Neural crest cell (in vitro differentiated cells): ENCODE measurements at regions not wholly inside any gene's neighbourhood (a gene's known extent, or its start where the extent isn't known, plus 50 kb on each side); places are given as distances from the start of the nearest gene placed in this dataset.

ENCODE experiments used
- DNase-seq: peaks from one replicate; pipeline ENCODE4 v3.0.0; 2021; ENCODE audit warnings: low read depth, mixed read lengths, low spot score
- H3K27ac Mint-ChIP-seq: one replicate; pipeline ENCODE4 v1.8.0; 2021; ENCODE audit warnings: mild to moderate bottlenecking, mixed read lengths; ENCODE audit not compliant: unreplicated experiment
- H3K27me3 Mint-ChIP-seq: 2 replicates; pipeline ENCODE4 v1.8.0; 2021; ENCODE audit warnings: low read depth, mild to moderate bottlenecking, mixed read lengths
- H3K36me3 Mint-ChIP-seq: 2 replicates; pipeline ENCODE4 v1.8.0; 2021; ENCODE audit warnings: low read depth, mild to moderate bottlenecking, mixed read lengths
- H3K4me1 Mint-ChIP-seq: 2 replicates; pipeline ENCODE4 v1.8.0; 2021; ENCODE audit warnings: mixed read lengths
- H3K4me3 Mint-ChIP-seq: one replicate; pipeline ENCODE4 v1.8.0; 2021; ENCODE audit warnings: mild to moderate bottlenecking, mixed read lengths
- H3K9me3 Mint-ChIP-seq: 2 replicates; pipeline ENCODE4 v1.8.0; 2021; ENCODE audit warnings: mixed read lengths
- CTCF ChIP-seq: fragments of 200-600 bp; sonication (generic); conservative IDR thresholded peaks from 2 replicates; pipeline ENCODE4 v1.5.0; 2021; ENCODE audit warnings: antibody characterized with exemption, mild to moderate bottlenecking

- H3K9me3 Mint-ChIP-seq: peaks cover 4% of the 10 kb centered on the region
- no peaks in the 10 kb centered on the region for H3K27me3 Mint-ChIP-seq
- peaks cover 5% of the 10 kb centered on the region for H3K36me3 Mint-ChIP-seq
- TF ChIP-seq CTCF: no peak
- no peak overlapping the region for H3K27ac Mint-ChIP-seq
- no peak overlapping the region for H3K4me3 Mint-ChIP-seq
- DNase-seq: no peak
- peaks cover 5% of the 10 kb centered on the region for H3K4me1 Mint-ChIP-seq
These were observed 1904.9 kb downstream of the PCDH7 start for GRCh38 chr4:32624943-32625603.

GRCh38 chr4:32625687-32626337 is 1905.6 kb downstream of the PCDH7 start:
- H3K36me3 Mint-ChIP-seq: peaks cover 8% of the 10 kb centered on the region
- TF ChIP-seq CTCF: no peak

GRCh38 chr4:32631831-32632230 is 1911.7 kb downstream of the PCDH7 start:
- H3K27ac Mint-ChIP-seq: no peak overlapping the region
- peaks cover 8% of the 10 kb centered on the region for H3K36me3 Mint-ChIP-seq
- no peak for TF ChIP-seq CTCF
- H3K4me3 Mint-ChIP-seq: no peak overlapping the region
- DNase-seq: no peak
- no peaks in the 10 kb centered on the region for H3K27me3 Mint-ChIP-seq
- peaks cover 12% of the 10 kb centered on the region for H3K9me3 Mint-ChIP-seq
- no peaks in the 10 kb centered on the region for H3K4me1 Mint-ChIP-seq

More at GRCh38 chr4:32625687-32626337, 1905.6 kb downstream of the PCDH7 start:
- Mint-ChIP-seq H3K9me3 (peaks cover 7% of the 10 kb centered on the region), H3K4me1 (peaks cover 5% of the 10 kb centered on the region), H3K27me3 (no peaks in the 10 kb centered on the region), H3K27ac (no peak overlapping the region), H3K4me3 (no peak overlapping the region)
- DNase-seq: no peak

GRCh38 chr4:32633421-32633820 is 1913.3 kb downstream of the PCDH7 start:
- H3K9me3 Mint-ChIP-seq: peaks cover 9% of the 10 kb centered on the region
- H3K4me1 Mint-ChIP-seq: no peaks in the 10 kb centered on the region
- no peak overlapping the region for H3K4me3 Mint-ChIP-seq
- H3K27ac Mint-ChIP-seq: no peak overlapping the region
- peaks cover 4% of the 10 kb centered on the region for H3K36me3 Mint-ChIP-seq
- TF ChIP-seq CTCF: no peak
- DNase-seq: no peak
- H3K27me3 Mint-ChIP-seq: no peaks in the 10 kb centered on the region

GRCh38 chr4:32645653-32646052 is 1925.5 kb downstream of the PCDH7 start:
- TF ChIP-seq CTCF: no peak
- no peak for DNase-seq
- Mint-ChIP-seq H3K27me3 (no peaks in the 10 kb centered on the region), H3K4me3 (no peak overlapping the region), H3K27ac (no peak overlapping the region), H3K36me3 (peaks cover 6% of the 10 kb centered on the region), H3K9me3 (peaks cover 22% of the 10 kb centered on the region), H3K4me1 (no peaks in the 10 kb centered on the region)
